Natural killer cell (primary cell): ENCODE measurements at regions not wholly inside any gene's neighbourhood (a gene's known extent, or its start where the extent isn't known, plus 50 kb on each side); places are given as distances from the start of the nearest gene placed in this dataset.

ENCODE experiments used
- ATAC-seq, 3 donors: fragments of 150-1000 bp in 2 of 3; fragments of 200-7000 bp in 1 of 3; cut with Tn5 transposase; 1 replicate in 1 of 3; 2 replicates in 2 of 3; pipeline ENCODE4 v1.10.0; 2021; ENCODE audit warnings: mild to moderate bottlenecking in 2 of 3, moderate library complexity in 2 of 3
- DNase-seq, 2 donors: peaks; one replicate each; pipeline versions ENCODE4 v3.0.0 to v3.0.0-alpha.2; 2013 to 2021; ENCODE audit warnings: mixed read lengths in 1 of 2
- H3K27ac ChIP-seq: one replicate; pipeline ENCODE4 v1.5.1; 2013; ENCODE audit warnings: mild to moderate bottlenecking, low read length
- H3K27me3 ChIP-seq: one replicate; pipeline ENCODE4 v1.6.1; 2013; ENCODE audit warnings: low read length; ENCODE audit not compliant: control insufficient read depth, insufficient read depth
- H3K36me3 ChIP-seq: one replicate; pipeline ENCODE4 v1.6.1; 2013; ENCODE audit warnings: low read length; ENCODE audit not compliant: control insufficient read depth, insufficient read depth
- H3K4me1 ChIP-seq: one replicate; pipeline ENCODE4 v1.6.1; 2013; ENCODE audit warnings: low read length; ENCODE audit not compliant: control insufficient read depth, insufficient read depth
- H3K4me3 ChIP-seq: one replicate; pipeline ENCODE4 v1.5.1; 2013; ENCODE audit warnings: low read length
- H3K9me3 ChIP-seq: one replicate; pipeline ENCODE4 v1.6.1; 2013; ENCODE audit warnings: low read length; ENCODE audit not compliant: control insufficient read depth, insufficient read depth
- H3K27ac Mint-ChIP-seq, 2 donors: one replicate each; pipeline ENCODE4 v1.8.0; 2022; ENCODE audit warnings: mild to moderate bottlenecking in 2 of 2, mixed read lengths in 2 of 2, moderate library complexity in 1 of 2
- H3K27me3 Mint-ChIP-seq, 2 donors: one replicate each; pipeline ENCODE4 v1.8.0; 2022; ENCODE audit warnings: low read depth in 2 of 2, mixed read lengths in 2 of 2
- H3K36me3 Mint-ChIP-seq: one replicate; pipeline ENCODE4 v1.8.0; 2022; ENCODE audit warnings: mixed read lengths
- H3K4me1 Mint-ChIP-seq, 2 donors: one replicate each; pipeline ENCODE4 v1.8.0; 2022; ENCODE audit warnings: mixed read lengths in 2 of 2
- H3K4me3 Mint-ChIP-seq: one replicate; pipeline ENCODE4 v1.8.0; 2022; ENCODE audit warnings: mild to moderate bottlenecking, moderate library complexity, mixed read lengths
- H3K9me3 Mint-ChIP-seq, 2 donors: one replicate each; pipeline ENCODE4 v1.8.0; 2022; ENCODE audit warnings: mixed read lengths in 2 of 2
- CTCF ChIP-seq: fragments of 200-600 bp; IDR thresholded peaks from one replicate; pipeline ENCODE4 v1.8.0; 2022; ENCODE audit warnings: antibody characterized with exemption
- WGBS: methylation state at CpG from one replicate; pipeline ENCODE4 v1.1.7; 2013; ENCODE audit warnings: missing lambda C conversion rate; ENCODE audit not compliant: insufficient coverage; 5-methylcytosine and 5-hydroxymethylcytosine counted together
- intact Hi-C: fragments of 100-400 bp; cut with micrococcal nuclease; formaldehyde crosslinking; loops from one replicate; pipeline ENCODE4 v1.14.2; 2022

GRCh38 chr18:14925281-14925709, 177.3 kb downstream of the ANKRD30B start:
- ATAC-seq (no peak), DNase-seq (no peak)
- Mint-ChIP-seq H3K36me3 (no peaks in the 10 kb centered on the region), H3K9me3 (peaks cover 0 to 8% of the 10 kb centered on the region in 2 donors), H3K27ac (no peak overlapping the region), H3K27me3 (no peaks in the 10 kb centered on the region), H3K4me3 (no peak overlapping the region), H3K4me1 (peaks cover 0 to 24% of the 10 kb centered on the region in 2 donors)
- Histone ChIP-seq H3K36me3 (no peaks in the 10 kb centered on the region), H3K27me3 (no peaks in the 10 kb centered on the region), H3K4me1 (no peaks in the 10 kb centered on the region), H3K27ac (no peak overlapping the region), H3K4me3 (no peak overlapping the region), H3K9me3 (no peaks in the 10 kb centered on the region)
- no peak for TF ChIP-seq CTCF
- whole genome bisulfite sequencing = 58% methylated on average over 3 of the region's 3 CpGs
- intact Hi-C loops = no loop called here

GRCh38 chr18:14927701-14928100, 179.7 kb downstream of the ANKRD30B start:
- Histone ChIP-seq H3K4me3 (no peak overlapping the region), H3K27me3 (no peaks in the 10 kb centered on the region), H3K27ac (no peak overlapping the region), H3K4me1 (no peaks in the 10 kb centered on the region), H3K9me3 (no peaks in the 10 kb centered on the region), H3K36me3 (no peaks in the 10 kb centered on the region)
- H3K4me1 Mint-ChIP-seq = peaks cover 0 to 10% of the 10 kb centered on the region in 2 donors
- ATAC-seq = no peak
- no peak for TF ChIP-seq CTCF
- intact Hi-C loops = no loop called here
- H3K27ac Mint-ChIP-seq = no peak overlapping the region
- peaks cover 0 to 2% of the 10 kb centered on the region in 2 donors for H3K9me3 Mint-ChIP-seq
- DNase-seq = no peak
- H3K4me3 Mint-ChIP-seq = no peak overlapping the region
- no peaks in the 10 kb centered on the region for H3K27me3 Mint-ChIP-seq
- WGBS = 94% methylated on average over 2 of the region's 3 CpGs
- H3K36me3 Mint-ChIP-seq = no peaks in the 10 kb centered on the region

- ATAC-seq (no peak), DNase-seq (no peak)
- Histone ChIP-seq H3K9me3 (no peaks in the 10 kb centered on the region), H3K27me3 (no peaks in the 10 kb centered on the region), H3K27ac (no peak overlapping the region), H3K4me1 (no peaks in the 10 kb centered on the region), H3K36me3 (no peaks in the 10 kb centered on the region), H3K4me3 (no peak overlapping the region)
- Mint-ChIP-seq H3K27ac (no peak overlapping the region), H3K4me3 (no peak overlapping the region), H3K36me3 (no peaks in the 10 kb centered on the region), H3K27me3 (no peaks in the 10 kb centered on the region), H3K9me3 (peaks cover 0 to 2% of the 10 kb centered on the region in 2 donors), H3K4me1 (peaks cover 0 to 10% of the 10 kb centered on the region in 2 donors)
- TF ChIP-seq CTCF = no peak
- WGBS = 91% methylated on average over 6 of the region's 6 CpGs
- intact Hi-C loops = no loop called here
Observed at GRCh38 chr18:14928396-14928795, 180.4 kb downstream of the ANKRD30B start.

- no peaks in the 10 kb centered on the region for H3K9me3 ChIP-seq
- no peaks in the 10 kb centered on the region for H3K36me3 ChIP-seq
- intact Hi-C loops = no loop called here
- Mint-ChIP-seq H3K27ac (no peak overlapping the region), H3K9me3 (no peaks in the 10 kb centered on the region), H3K36me3 (no peaks in the 10 kb centered on the region), H3K4me3 (no peak overlapping the region), H3K27me3 (no peaks in the 10 kb centered on the region), H3K4me1 (peaks cover 0 to 5% of the 10 kb centered on the region in 2 donors)
- H3K27me3 ChIP-seq = no peaks in the 10 kb centered on the region
- no peak for ATAC-seq
- H3K4me1 ChIP-seq = no peaks in the 10 kb centered on the region
- TF ChIP-seq CTCF = no peak
- no peak overlapping the region for H3K4me3 ChIP-seq
- WGBS = 66% methylated on average over 3 of the region's 3 CpGs
- DNase-seq = no peak
- H3K27ac ChIP-seq = no peak overlapping the region
Observed at GRCh38 chr18:14930076-14930475, 182.1 kb downstream of the ANKRD30B start.
